ENCODE measurements at regions not wholly inside any gene's neighbourhood (a gene's known extent, or its start where the extent isn't known, plus 50 kb on each side); places are given as distances from the start of the nearest gene placed in this dataset.

GRCh38 chr15:26177816-26178215 is 314.7 kb upstream of the ATP10A start:
- TF ChIP-seq POLR2A (IDR thresholded peaks at IDR 0.05): no peak
- TF ChIP-seq CTCF (IDR thresholded peaks at IDR 0.05): no peak
- no peak for TF ChIP-seq EP300 (IDR thresholded peaks at IDR 0.05)
- no peak for DNase-seq
- Histone ChIP-seq H3K9me3 (no peaks in the 10 kb centered on the region), H3K4me1 (ENCODE audit: insufficient read depth) (no peaks in the 10 kb centered on the region), H3K36me3 (no peaks in the 10 kb centered on the region), H3K27me3 (no peaks in the 10 kb centered on the region), H3K27ac (no peak overlapping the region), H3K4me3 (no peak overlapping the region)
- intact Hi-C loops (cut with DNase I): no loop called here
- 63 to 67% (median 63%) methylated on average over 4 of the region's 4 CpGs for WGBS, 3 donors

- no peaks in the 10 kb centered on the region for H3K4me1 ChIP-seq (ENCODE audit: insufficient read depth)
- DNase-seq: no peak
- intact Hi-C loops (cut with DNase I): no loop called here
- 77 to 84% (median 80%) methylated on average over 10 of the region's 10 CpGs for WGBS, 3 donors
- no peak overlapping the region for H3K27ac ChIP-seq
- H3K36me3 ChIP-seq: no peaks in the 10 kb centered on the region
- no peaks in the 10 kb centered on the region for H3K27me3 ChIP-seq
- no peak for TF ChIP-seq EP300 (IDR thresholded peaks at IDR 0.05)
- TF ChIP-seq POLR2A (IDR thresholded peaks at IDR 0.05): no peak
- no peak for TF ChIP-seq CTCF (IDR thresholded peaks at IDR 0.05)
- H3K4me3 ChIP-seq: no peak overlapping the region
- H3K9me3 ChIP-seq: no peaks in the 10 kb centered on the region
These were observed 313.7 kb upstream of the ATP10A start for GRCh38 chr15:26176831-26177230.

GRCh38 chr15:26171266-26171665 is 308.1 kb upstream of the ATP10A start:
- intact Hi-C loops (cut with DNase I): no loop called here
- Histone ChIP-seq H3K27ac (no peak overlapping the region), H3K9me3 (no peaks in the 10 kb centered on the region), H3K36me3 (no peaks in the 10 kb centered on the region), H3K4me3 (no peak overlapping the region), H3K27me3 (no peaks in the 10 kb centered on the region), H3K4me1 (ENCODE audit: insufficient read depth) (no peaks in the 10 kb centered on the region)
- TF ChIP-seq EP300 (IDR thresholded peaks at IDR 0.05) (no peak), CTCF (IDR thresholded peaks at IDR 0.05) (no peak), POLR2A (IDR thresholded peaks at IDR 0.05) (no peak)
- no peak for DNase-seq
- WGBS, 3 donors: 52 to 69% (median 62%) methylated on average over 3 of the region's 3 CpGs

GRCh38 chr15:26166429-26166828 is 303.3 kb upstream of the ATP10A start:
- Histone ChIP-seq H3K4me3 (no peak overlapping the region), H3K36me3 (no peaks in the 10 kb centered on the region), H3K27me3 (no peaks in the 10 kb centered on the region), H3K9me3 (no peaks in the 10 kb centered on the region), H3K4me1 (ENCODE audit: insufficient read depth) (no peaks in the 10 kb centered on the region), H3K27ac (no peak overlapping the region)
- intact Hi-C loops (cut with DNase I): no loop called here
- TF ChIP-seq POLR2A (IDR thresholded peaks at IDR 0.05) (no peak), EP300 (IDR thresholded peaks at IDR 0.05) (no peak), CTCF (IDR thresholded peaks at IDR 0.05) (no peak)
- DNase-seq: no peak
- WGBS, 3 donors: 76 to 88% (median 83%) methylated on average over 4 of the region's 4 CpGs

- 79 to 92% (median 83%) methylated on average over 7 of the region's 7 CpGs for WGBS, 3 donors
- no peak for DNase-seq
- Histone ChIP-seq H3K27ac (no peak overlapping the region), H3K36me3 (no peaks in the 10 kb centered on the region), H3K4me1 (ENCODE audit: insufficient read depth) (no peaks in the 10 kb centered on the region), H3K4me3 (no peak overlapping the region), H3K9me3 (no peaks in the 10 kb centered on the region), H3K27me3 (no peaks in the 10 kb centered on the region)
- intact Hi-C loops (cut with DNase I): no loop called here
- TF ChIP-seq POLR2A (IDR thresholded peaks at IDR 0.05) (no peak), EP300 (IDR thresholded peaks at IDR 0.05) (no peak), CTCF (IDR thresholded peaks at IDR 0.05) (no peak)
These were observed 302.4 kb upstream of the ATP10A start for GRCh38 chr15:26165546-26165945.
